ENCODE measurements at regions not wholly inside any gene's neighbourhood (a gene's known extent, or its start where the extent isn't known, plus 50 kb on each side); places are given as distances from the start of the nearest gene placed in this dataset.
A peak's percentile ranks its signal among the peaks of the same experiment; 100 is the strongest.

DNA sequence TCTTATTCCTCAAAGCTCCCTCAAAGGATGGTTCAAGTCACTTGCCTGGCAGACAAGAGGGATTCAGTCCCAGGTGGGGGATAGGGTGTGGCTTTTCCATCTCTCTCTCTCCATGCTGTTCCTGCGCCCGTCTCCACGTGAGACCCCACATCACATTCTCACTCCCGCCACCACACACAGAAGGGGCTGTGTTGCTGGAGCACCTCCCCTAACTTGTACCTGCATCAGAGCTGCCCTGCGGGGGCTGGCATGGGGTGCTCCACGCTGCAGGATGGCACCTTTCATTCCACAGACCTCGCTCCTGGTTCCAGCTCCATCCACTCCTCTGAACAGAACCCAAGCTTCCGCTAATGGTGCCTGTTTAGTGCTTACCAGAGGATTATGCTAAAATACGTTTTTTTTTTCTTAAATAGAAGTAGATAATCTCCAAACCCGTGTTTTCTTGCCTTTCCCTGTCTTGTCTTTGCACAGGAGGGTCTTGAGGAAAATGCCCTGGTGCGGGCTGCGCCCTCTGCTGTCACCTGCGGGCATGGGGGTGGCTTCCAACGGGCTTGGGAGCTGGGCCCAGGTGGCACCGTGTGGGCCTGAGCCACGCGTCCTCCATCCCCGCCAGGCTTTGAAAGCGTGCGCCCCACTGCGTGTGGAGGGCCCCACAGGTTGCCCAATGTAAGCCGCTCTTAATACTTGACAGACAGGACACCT lies 985.6 kb downstream of the BRD1 start:
- DNase-seq (ENCODE audit: low read depth in 2 of 2), result no peak

DNA sequence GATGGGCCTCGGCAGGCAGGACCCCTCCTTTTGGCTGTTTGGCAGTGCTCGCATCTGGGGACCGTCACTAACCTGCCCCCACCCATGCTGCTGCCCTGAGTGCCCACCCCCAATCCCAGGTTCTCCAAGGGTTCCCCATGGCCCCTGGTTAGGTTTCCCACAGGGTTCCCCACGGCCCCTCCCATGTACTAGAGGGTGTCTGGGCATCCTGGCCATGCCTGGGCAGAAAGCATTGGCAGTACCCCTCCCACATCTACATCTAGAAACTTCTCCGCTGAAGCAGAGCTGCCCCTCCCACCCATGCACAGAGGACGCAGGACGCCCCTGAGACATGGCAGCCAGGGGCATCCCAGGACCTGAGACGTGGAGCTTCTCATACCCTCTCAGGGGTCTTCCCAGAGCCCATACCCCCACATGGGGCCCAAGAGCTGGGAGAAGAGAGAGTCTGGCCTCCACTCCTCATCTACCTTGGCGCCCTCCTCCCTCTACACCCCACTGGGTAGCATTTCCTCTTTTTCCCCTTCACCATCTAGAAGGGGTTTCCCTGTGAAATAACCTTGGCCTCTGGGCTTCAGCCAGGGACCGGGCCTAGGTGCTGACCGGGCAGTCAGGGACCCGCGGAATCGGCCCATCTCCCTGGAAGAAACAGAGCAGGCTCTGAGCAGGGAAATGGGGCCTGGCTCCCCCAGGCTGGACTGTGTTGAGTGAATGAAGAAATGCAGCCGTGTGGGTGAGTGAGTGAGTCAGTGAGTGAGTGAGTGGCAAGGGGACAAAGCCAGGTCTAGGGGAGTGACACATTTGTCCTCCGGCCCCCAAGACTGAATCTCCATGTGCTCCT lies 987.3 kb downstream of the BRD1 start:
- no peak for DNase-seq (ENCODE audit: low read depth in 2 of 2)

- DNase-seq (ENCODE audit: low read depth in 2 of 2), result no peak
Observed at GRCh38 chr22:48838846-48839730, 988.6 kb downstream of the BRD1 start.

- no peak for DNase-seq (ENCODE audit: low read depth in 2 of 2)
Observed at GRCh38 chr22:48838376-48838775, 989.3 kb downstream of the BRD1 start.

GRCh38 chr22:48837341-48837935 lies 990.2 kb downstream of the BRD1 start:
- DNase-seq (ENCODE audit: low read depth in 2 of 2), result no peak

DNA sequence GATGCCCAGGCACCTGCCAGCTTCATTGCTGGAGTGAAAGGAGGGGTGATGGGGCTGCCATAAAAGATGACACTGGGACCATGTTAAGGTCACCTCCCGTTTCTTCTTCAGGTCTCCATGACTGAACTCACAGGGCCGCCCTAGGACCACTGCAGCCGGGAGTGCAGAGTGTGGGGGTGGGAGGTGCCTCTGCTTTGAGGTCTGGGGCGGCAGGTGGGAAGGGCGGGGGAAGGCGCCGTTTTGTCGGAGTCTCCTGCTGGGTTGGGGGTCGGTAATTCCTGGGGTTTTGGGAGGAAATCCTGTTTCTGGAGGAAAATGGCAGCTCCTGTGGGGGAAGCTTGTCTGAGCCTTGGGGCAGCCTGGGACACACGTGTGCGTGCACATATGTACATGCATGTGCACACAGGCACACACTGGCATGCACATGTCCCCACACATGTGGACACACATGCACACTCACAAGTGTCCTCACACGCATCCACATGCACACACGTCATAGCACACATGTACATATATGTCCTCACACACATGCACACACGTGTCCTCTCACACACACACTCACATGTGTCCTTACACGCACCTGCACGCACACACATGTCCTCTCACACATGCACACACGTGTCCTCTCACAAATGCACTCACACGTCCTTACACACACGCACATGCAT lies 990.9 kb downstream of the BRD1 start:
- DNase-seq (ENCODE audit: low read depth in 2 of 2), result no peak

DNA sequence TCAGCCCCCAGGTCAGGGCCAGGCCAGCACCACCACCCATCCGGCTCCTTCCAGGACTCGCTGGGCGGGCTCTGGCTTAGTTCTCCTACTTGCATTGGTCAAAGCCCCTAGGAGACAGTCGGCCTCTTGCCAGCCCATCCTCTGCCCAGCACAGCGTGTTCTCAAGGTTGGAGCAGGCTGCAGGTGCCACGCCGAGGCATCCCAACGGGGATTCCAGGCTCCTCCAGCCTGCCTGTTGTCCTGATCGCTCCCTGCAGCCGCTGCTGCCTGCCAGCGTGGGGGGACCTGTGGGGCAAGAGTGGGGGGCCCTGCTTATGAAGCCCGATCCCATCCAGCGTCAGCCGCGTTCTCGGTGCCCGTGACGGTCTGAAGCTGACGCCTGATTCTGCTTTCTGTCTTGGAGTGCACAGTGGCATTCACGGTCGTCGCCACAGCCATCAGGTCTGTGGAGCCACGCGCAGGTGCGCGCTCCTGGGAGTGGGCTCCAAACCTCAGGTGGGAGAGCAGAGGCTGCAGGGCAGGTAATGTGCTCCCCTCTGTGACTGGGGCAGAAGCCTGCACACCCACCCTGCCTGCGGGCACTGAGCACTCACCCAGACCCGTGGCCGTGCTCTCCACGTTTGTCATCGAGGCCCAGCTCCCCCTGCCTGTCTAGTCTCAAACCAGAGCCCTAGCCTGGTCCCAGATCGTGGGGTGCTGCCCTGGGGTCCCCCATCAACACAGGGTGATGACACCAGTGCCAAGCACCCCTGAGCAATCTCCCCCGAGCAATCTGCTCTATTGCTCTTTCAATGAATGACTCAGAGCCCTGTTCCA lies 991.6 kb downstream of the BRD1 start:
- DNase-seq (ENCODE audit: low read depth in 2 of 2), result no peak

GRCh38 chr22:48835364-48835763 lies 992.3 kb downstream of the BRD1 start:
- DNase-seq (ENCODE audit: low read depth in 2 of 2), result no peak

DNA sequence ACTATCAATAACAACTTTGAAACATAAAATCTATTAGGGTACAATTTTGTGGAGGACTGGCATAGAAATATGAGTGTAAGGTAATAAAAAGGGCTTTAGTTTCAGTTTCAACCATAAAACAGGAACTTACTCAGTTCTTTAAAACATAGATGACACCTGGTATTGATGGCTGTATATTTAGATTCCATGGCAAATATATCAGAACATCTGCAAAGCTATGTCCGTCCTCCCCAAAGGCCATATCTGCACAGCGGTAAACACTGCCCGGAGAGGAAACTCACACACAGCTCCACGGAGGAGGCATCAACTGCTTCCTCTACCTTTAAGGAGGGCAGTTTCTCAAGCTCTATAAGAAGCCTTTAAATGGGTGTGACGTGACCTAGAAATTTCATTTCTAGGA lies 993.3 kb downstream of the BRD1 start:
- no peak for DNase-seq (ENCODE audit: low read depth in 2 of 2)

GRCh38 chr22:48832592-48832991 lies 995.1 kb downstream of the BRD1 start:
- DNase-seq (ENCODE audit: low read depth in 2 of 2), result peak in 1 of 2 donors; percentile 4

DNA sequence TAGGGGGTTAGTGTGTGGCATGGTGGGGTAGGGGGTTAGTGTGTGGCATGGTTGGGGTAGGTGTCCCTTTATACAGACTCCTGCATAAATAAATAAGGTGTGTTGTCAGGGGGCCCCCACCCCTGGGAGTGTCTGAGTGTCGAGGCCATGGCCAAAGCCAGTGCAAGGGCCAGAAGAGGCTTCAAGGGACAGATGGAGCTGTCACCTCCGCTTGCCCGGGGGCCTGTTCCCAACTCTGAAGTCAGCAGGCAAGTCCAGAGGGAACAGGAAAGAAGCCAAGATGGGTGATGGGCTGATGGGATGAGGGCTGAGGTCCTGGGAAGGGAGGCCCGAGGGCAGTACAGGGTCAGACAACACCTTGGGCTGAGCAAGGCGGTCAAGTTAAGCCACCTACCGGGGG lies 997.8 kb downstream of the BRD1 start:
- DNase-seq (ENCODE audit: low read depth in 2 of 2), result no peak

DNA sequence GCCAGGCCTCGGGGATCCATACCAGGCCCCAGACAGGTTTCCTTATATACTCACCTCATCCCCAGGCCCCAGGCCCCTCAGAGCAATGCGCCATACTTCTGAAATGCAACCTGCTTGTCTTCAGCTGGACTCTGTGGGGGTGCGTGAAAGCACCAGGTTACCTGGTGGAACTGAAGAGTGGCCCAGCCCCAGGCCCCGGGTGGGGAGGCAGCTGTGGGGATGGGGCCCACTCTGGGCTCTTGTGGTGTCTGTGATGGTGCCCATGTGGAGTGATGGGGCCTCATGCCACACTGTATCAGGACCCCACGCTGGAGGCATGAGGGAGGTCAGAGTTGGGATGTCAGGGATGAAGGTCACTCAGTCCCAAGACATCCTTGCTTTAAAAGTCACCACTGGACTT lies 999.0 kb downstream of the BRD1 start:
- no peak for DNase-seq (ENCODE audit: low read depth in 2 of 2)

- DNase-seq (ENCODE audit: low read depth in 2 of 2), result no peak
Observed at GRCh38 chr22:48827904-48828555, 999.6 kb downstream of the BRD1 start.

- DNase-seq (ENCODE audit: low read depth in 2 of 2), result no peak
Observed at GRCh38 chr22:48827268-48827846, 1000.3 kb downstream of the BRD1 start.

- no peak for DNase-seq (ENCODE audit: low read depth in 2 of 2)
Observed at GRCh38 chr22:48826546-48826945, 1001.1 kb downstream of the BRD1 start.

GRCh38 chr22:48825802-48826520 lies 1001.7 kb downstream of the BRD1 start:
- no peak for DNase-seq (ENCODE audit: low read depth in 2 of 2)

- no peak for DNase-seq (ENCODE audit: low read depth in 2 of 2)
Observed at GRCh38 chr22:48824712-48825651, 1002.7 kb downstream of the BRD1 start.

DNA sequence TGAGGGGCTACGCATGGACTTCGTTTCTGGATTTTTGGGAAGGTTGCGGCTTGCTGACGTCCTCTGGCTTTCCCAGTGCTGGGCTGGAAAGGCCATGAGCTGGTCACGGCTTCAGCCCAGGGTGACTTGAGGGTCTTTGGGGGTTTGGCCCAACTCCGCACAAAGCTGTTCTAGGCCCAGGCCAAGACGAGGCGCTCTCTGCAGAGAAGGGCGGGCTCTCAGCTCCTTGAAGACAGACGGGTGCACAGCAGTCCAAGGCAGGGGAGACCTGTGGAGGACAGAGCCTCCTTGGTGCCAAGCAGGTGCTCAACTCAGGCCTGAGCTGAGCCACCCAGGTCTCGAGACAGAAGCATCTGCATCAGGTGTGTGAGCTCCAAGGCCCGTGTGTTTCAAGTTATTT lies 1003.7 kb downstream of the BRD1 start:
- DNase-seq (ENCODE audit: low read depth in 2 of 2), result no peak
